Transverse colon (tissue), 4 donors: ENCODE measurements at regions not wholly inside any gene's neighbourhood (a gene's known extent, or its start where the extent isn't known, plus 50 kb on each side); places are given as distances from the start of the nearest gene placed in this dataset.

ENCODE experiments used
- DNase-seq: peaks from one replicate; pipeline ENCODE4 v3.0.0-alpha.2; 2019
- H3K27ac ChIP-seq, 4 donors: fragments of 200-600 bp; sonication (generic); 2 replicates each; pipeline ENCODE4 v1.5.1; 2016 to 2018; ENCODE audit warnings: inconsistent platforms in 4 of 4
- H3K27me3 ChIP-seq: fragments of 200-600 bp; sonication (generic); 2 replicates; pipeline ENCODE4 v1.5.1; 2017; ENCODE audit warnings: inconsistent platforms
- H3K36me3 ChIP-seq, 4 donors: fragments of 200-600 bp; sonication (generic); 2 replicates each; pipeline ENCODE4 v1.5.1; 2017 to 2019; ENCODE audit warnings: inconsistent platforms in 4 of 4
- H3K4me1 ChIP-seq, 4 donors: fragments of 200-600 bp; sonication (generic); 2 replicates each; pipeline ENCODE4 v1.5.1; 2017 to 2020; ENCODE audit warnings: inconsistent platforms in 4 of 4
- H3K4me3 ChIP-seq, 4 donors: fragments of 200-600 bp; sonication (generic); 1 replicate in 1 of 4; 2 replicates in 3 of 4; pipeline versions ENCODE4 v1.5.1 to v1.6.1; 2017 to 2019; ENCODE audit warnings: inconsistent platforms in 4 of 4
- H3K9me3 ChIP-seq, 2 donors: fragments of 200-600 bp; sonication (generic); 2 replicates each; pipeline ENCODE4 v1.5.1; 2017 to 2019; ENCODE audit warnings: inconsistent platforms in 2 of 2
- EP300 ChIP-seq: sonication (generic); formaldehyde crosslinking; IDR thresholded peaks from one replicate; pipeline ENCODE4 v1.6.1; 2017; ENCODE audit warnings: antibody characterized with exemption, low read depth
- POLR2A ChIP-seq: fragments of 450-650 bp; IDR thresholded peaks from one replicate; pipeline ENCODE4 v1.6.1; 2016; ENCODE audit warnings: antibody characterized with exemption, mild to moderate bottlenecking, moderate library complexity
- POLR2AphosphoS5 ChIP-seq, 3 donors: sonication (generic); formaldehyde crosslinking; IDR thresholded peaks; one replicate each; pipeline ENCODE4 v1.6.1; 2016; ENCODE audit warnings: antibody characterized with exemption in 3 of 3
- WGBS, 2 donors: methylation state at CpG; one replicate each; pipeline ENCODE4 v1.1.5; 2018; ENCODE audit warnings: low coverage in 1 of 2; 5-methylcytosine and 5-hydroxymethylcytosine counted together
- in situ Hi-C, 4 donors: fragments of 200-750 bp; cut with MboI; loops; one replicate each; pipeline versions ENCODE4 v1.15.0 to v1.15.1; 2017; ENCODE audit warnings: low sequenced_read_pairs in 3 of 4, low pct_ligation_motif_present in 1 of 4, low pct_unique_long_range_greater_than_20kb in 1 of 4
- intact Hi-C: fragments of 100-400 bp; cut with DNase I; formaldehyde crosslinking; loops from one replicate; pipeline ENCODE4 v1.15.1; 2023; ENCODE audit warnings: low total_unique reads
- TF ChIP-seq, protein P1 (sequence below), 5 experiments: fragments of 200-600 bp in 3 of 5; fragments of 450-650 bp in 2 of 5; sonication (generic) in 3 of 5; IDR thresholded peaks; 1 replicate in 2 of 5; 2 replicates in 3 of 5; pipeline ENCODE4 v1.5.1; 2016 to 2017; ENCODE audit warnings: antibody characterized with exemption in 5 of 5, inconsistent platforms in 3 of 5, mild to moderate bottlenecking in 2 of 5, moderate library complexity in 1 of 5

DNA sequence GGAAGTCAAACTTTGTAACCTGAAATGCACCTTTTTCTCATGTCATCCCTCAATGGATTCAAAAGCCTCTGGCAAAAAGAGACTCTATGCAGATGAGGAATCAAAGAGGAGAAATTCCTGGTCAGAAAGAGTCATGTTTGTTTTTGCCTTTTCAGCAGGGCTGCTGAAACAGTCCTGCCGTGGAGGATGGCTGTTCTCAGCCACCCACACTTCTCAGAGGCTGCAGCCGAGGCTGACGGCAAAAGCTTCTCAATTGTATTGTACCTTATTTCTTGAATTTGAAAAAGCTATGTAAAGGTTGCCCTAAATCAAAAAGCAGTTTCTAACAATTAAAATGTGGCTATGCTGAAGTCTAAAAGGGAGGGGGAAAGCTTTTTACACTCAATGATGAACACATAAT is 385.3 kb downstream of the KCTD12 start:
- Histone ChIP-seq H3K9me3 (no peaks in the 10 kb centered on the region), H3K4me1 (no peaks in the 10 kb centered on the region), H3K4me3 (no peak overlapping the region), H3K36me3 (no peaks in the 10 kb centered on the region), H3K27ac (no peak overlapping the region), H3K27me3 (no peaks in the 10 kb centered on the region)
- DNase-seq: no peak
- 60% methylated on average over 3 of the region's 3 CpGs; no CpG with 5 or more reads in 1 of the 2 donors for WGBS, 2 donors
- TF ChIP-seq EP300 (no peak), POLR2A (no peak), POLR2AphosphoS5 (IDR thresholded peaks at IDR 0.05) (no peak)
- in situ Hi-C loops (no loop called here), intact Hi-C loops (no loop called here)

DNA sequence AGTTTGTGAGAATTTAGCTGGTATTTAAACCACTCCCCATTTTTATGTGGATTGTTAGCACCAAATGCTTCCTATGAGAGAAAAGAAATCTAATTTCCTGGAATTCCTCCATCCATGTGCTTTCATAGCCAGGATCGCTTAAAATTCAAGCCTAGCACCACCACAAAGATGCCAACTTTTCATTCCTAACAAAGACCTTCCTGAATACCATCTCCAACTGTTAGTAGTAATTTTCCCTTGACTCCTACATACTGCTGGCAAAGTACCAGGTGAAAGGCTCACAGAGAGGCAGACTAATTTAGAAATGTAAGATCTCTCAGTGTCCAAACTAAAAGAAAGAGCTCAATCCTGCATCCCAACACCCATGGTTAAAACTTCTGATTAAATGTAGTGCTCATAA is 386.3 kb downstream of the KCTD12 start:
- Histone ChIP-seq H3K4me3 (no peak overlapping the region), H3K36me3 (no peaks in the 10 kb centered on the region), H3K27me3 (no peaks in the 10 kb centered on the region), H3K4me1 (no peaks in the 10 kb centered on the region), H3K27ac (no peak overlapping the region), H3K9me3 (no peaks in the 10 kb centered on the region)
- intact Hi-C loops (no loop called here), in situ Hi-C loops (loop anchor here in 2 of 4 donors (25.0 kb wide), 2 partner anchors 387 to 813 kb away; partner anchors contain the start of gene KCTD12 (in 1 of the 2))
- 81 to 100% methylated on average over 1 of the region's 1 CpG for WGBS, 2 donors
- TF ChIP-seq POLR2A: no peak
- TF ChIP-seq, protein P1, sequence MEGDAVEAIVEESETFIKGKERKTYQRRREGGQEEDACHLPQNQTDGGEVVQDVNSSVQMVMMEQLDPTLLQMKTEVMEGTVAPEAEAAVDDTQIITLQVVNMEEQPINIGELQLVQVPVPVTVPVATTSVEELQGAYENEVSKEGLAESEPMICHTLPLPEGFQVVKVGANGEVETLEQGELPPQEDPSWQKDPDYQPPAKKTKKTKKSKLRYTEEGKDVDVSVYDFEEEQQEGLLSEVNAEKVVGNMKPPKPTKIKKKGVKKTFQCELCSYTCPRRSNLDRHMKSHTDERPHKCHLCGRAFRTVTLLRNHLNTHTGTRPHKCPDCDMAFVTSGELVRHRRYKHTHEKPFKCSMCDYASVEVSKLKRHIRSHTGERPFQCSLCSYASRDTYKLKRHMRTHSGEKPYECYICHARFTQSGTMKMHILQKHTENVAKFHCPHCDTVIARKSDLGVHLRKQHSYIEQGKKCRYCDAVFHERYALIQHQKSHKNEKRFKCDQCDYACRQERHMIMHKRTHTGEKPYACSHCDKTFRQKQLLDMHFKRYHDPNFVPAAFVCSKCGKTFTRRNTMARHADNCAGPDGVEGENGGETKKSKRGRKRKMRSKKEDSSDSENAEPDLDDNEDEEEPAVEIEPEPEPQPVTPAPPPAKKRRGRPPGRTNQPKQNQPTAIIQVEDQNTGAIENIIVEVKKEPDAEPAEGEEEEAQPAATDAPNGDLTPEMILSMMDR (IDR thresholded peaks at IDR 0.05): no peak
- DNase-seq: no peak

DNA sequence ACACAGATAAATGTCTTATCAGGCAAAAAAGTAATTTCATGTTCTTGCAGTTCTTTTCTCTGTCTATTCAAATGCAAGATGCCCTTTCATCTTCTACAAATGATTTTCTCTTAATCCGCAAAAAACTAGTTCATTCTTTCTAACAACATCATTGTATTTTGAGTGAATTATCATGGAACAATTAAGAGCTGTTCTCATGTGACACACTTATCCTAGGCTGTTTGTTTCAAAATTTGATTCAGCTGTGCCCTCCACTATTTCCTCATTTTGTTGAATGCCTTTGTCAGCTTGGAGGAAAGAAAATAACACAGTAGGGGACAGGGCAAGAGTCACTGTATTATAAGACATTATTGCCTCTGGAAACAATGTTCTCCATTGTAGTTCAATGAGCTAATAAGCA is 396.9 kb downstream of the KCTD12 start:
- intact Hi-C loops (no loop called here), in situ Hi-C loops (loop anchor here in 2 of 4 donors (25.0 kb wide), 2 partner anchors 398 to 802 kb away; partner anchors contain the start of gene KCTD12 (in 1 of the 2))
- H3K36me3 ChIP-seq: no peaks in the 10 kb centered on the region
- H3K27me3 ChIP-seq: no peaks in the 10 kb centered on the region
- no peaks in the 10 kb centered on the region for H3K4me1 ChIP-seq
- DNase-seq: no peak
- no peak overlapping the region for H3K27ac ChIP-seq
- 67 to 71% methylated on average over 1 of the region's 1 CpG for WGBS, 2 donors
- no peak for TF ChIP-seq POLR2AphosphoS5 (IDR thresholded peaks at IDR 0.05)
- TF ChIP-seq, protein P1 (IDR thresholded peaks at IDR 0.05): no peak
- no peak for TF ChIP-seq POLR2A
- TF ChIP-seq EP300: no peak
- no peaks in the 10 kb centered on the region for H3K9me3 ChIP-seq
- no peak overlapping the region for H3K4me3 ChIP-seq

DNA sequence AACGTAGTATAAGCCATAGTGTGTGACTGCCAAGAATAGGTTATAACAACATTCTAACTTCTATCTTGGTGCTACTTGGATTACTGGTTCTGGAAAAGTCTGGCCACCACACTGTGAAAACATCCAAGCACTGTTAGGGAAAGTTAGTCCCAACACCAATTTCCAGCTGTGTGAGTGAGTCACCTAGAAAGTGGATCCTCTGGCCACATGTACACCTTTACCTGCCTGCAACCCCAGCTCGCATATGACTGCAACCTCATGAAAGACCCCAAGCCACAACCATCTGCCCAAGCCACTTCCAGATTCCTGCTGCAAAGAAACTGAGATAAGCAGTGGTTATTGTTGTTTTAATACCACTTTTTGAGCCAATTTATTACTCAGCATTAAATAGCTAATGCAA is 404.5 kb downstream of the KCTD12 start:
- in situ Hi-C loops (loop anchor here in 2 of 4 donors (25.0 kb wide), 2 partner anchors 406 to 794 kb away; partner anchors contain the start of gene KCTD12 (in 1 of the 2)), intact Hi-C loops (no loop called here)
- no peaks in the 10 kb centered on the region for H3K9me3 ChIP-seq
- DNase-seq: no peak
- TF ChIP-seq EP300: no peak
- TF ChIP-seq, protein P1 (IDR thresholded peaks at IDR 0.05): no peak
- no peak for TF ChIP-seq POLR2A
- H3K27me3 ChIP-seq: no peaks in the 10 kb centered on the region
- H3K4me1 ChIP-seq: no peaks in the 10 kb centered on the region
- no peak overlapping the region for H3K4me3 ChIP-seq
- 64 to 78% methylated on average over 2 of the region's 2 CpGs for WGBS, 2 donors
- no peak overlapping the region for H3K27ac ChIP-seq
- no peaks in the 10 kb centered on the region for H3K36me3 ChIP-seq

DNA sequence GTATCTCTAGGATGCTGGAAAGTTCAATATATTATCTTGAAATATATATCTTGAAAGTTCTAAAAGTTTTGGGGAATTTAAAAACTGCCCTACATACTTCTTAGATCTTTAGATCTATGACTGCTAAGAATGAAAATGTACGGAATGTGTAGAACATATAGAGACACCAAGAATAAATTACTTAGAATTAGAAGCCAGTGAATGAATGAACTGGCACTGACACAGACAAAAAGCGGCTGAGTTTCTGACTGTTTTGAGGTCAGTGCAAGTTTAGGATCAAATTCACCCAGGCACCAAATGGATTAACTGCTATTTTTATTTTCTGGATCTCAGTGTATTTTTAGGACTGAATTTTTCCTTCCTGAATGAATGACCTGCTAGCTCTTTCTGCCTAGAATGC is 411.2 kb downstream of the KCTD12 start:
- Histone ChIP-seq H3K27ac (no peak overlapping the region), H3K4me1 (no peaks in the 10 kb centered on the region), H3K9me3 (no peaks in the 10 kb centered on the region), H3K36me3 (no peaks in the 10 kb centered on the region), H3K4me3 (no peak overlapping the region), H3K27me3 (no peaks in the 10 kb centered on the region)
- TF ChIP-seq, protein P1 (IDR thresholded peaks at IDR 0.05): no peak
- TF ChIP-seq EP300 (no peak), POLR2A (no peak), POLR2AphosphoS5 (IDR thresholded peaks at IDR 0.05) (no peak)
- in situ Hi-C loops: loop anchor here (5.0 to 25.0 kb wide), 6 partner anchors 412 to 788 kb away; partner anchors contain the start of gene KCTD12 (in 1 of the 4)
- WGBS, 2 donors: 67 to 70% methylated on average over 2 of the region's 2 CpGs
- intact Hi-C loops: loop anchor here (5.0 kb wide), 1 partner anchor 603 kb away; no protein-coding TSS in a partner anchor
- no peak for DNase-seq
